Stimulated activated CD8-positive, alpha-beta memory T cell treated with anti-CD3 and anti-CD28 coated beads, Interleukin-4, amount 100 ng/mL, for 4 hours (primary cell): ENCODE measurements at regions not wholly inside any gene's neighbourhood (a gene's known extent, or its start where the extent isn't known, plus 50 kb on each side); places are given as distances from the start of the nearest gene placed in this dataset.
"Not testable (repeated sequence)": the region's sequence is repeated elsewhere in the genome, so short reads cannot be mapped to it uniquely, and the experiment has no call there.

ENCODE experiments used
- DNase-seq, 2 donors: peaks; one replicate each; pipeline ENCODE4 v3.0.0-alpha.2; 2020; ENCODE audit warnings: low read depth in 2 of 2, low spot score in 1 of 2

GRCh38 chr6:166809721-166810120, 146.6 kb downstream of the RNASET2 start:
- no peak for DNase-seq

- DNase-seq = no peak
Measured at GRCh38 chr6:166806962-166807757, 149.2 kb downstream of the RNASET2 start.

GRCh38 chr6:166806217-166806838, 150.0 kb downstream of the RNASET2 start:
- DNase-seq = no peak

GRCh38 chr6:166803471-166803870, 152.9 kb downstream of the RNASET2 start:
- no peak for DNase-seq

GRCh38 chr6:166802401-166802800, 153.9 kb downstream of the RNASET2 start:
- DNase-seq = no peak

- DNase-seq = no peak
Measured at GRCh38 chr6:166800137-166800536, 156.2 kb downstream of the RNASET2 start.

- no peak for DNase-seq
Measured at GRCh38 chr6:166798652-166799051, 157.7 kb downstream of the RNASET2 start.

- no peak for DNase-seq
Measured at GRCh38 chr6:166796610-166797009, 159.7 kb downstream of the RNASET2 start.

- DNase-seq = no peak
Measured at GRCh38 chr6:166795879-166796278, 160.5 kb downstream of the RNASET2 start.

GRCh38 chr6:166790808-166791207, 163.8 kb upstream of the RPS6KA2 start:
- not testable (repeated sequence) for DNase-seq

- DNase-seq = not testable (repeated sequence)
Measured at GRCh38 chr6:166788846-166789529, 161.9 kb upstream of the RPS6KA2 start.

GRCh38 chr6:166786704-166787293, 159.7 kb upstream of the RPS6KA2 start:
- no peak for DNase-seq

GRCh38 chr6:166785131-166785530, 158.1 kb upstream of the RPS6KA2 start:
- DNase-seq = no peak

GRCh38 chr6:166784691-166785090, 157.6 kb upstream of the RPS6KA2 start:
- DNase-seq = no peak

GRCh38 chr6:166782520-166782919, 155.5 kb upstream of the RPS6KA2 start:
- DNase-seq = no peak

- DNase-seq = no peak
Measured at GRCh38 chr6:166781331-166781730, 154.3 kb upstream of the RPS6KA2 start.

GRCh38 chr6:166779963-166780683, 153.1 kb upstream of the RPS6KA2 start:
- DNase-seq = no peak

GRCh38 chr6:166779381-166779780, 152.3 kb upstream of the RPS6KA2 start:
- DNase-seq = no peak

GRCh38 chr6:166778776-166779175, 151.7 kb upstream of the RPS6KA2 start:
- DNase-seq = no peak

- DNase-seq = no peak
Measured at GRCh38 chr6:166778046-166778445, 151.0 kb upstream of the RPS6KA2 start.

- DNase-seq = no peak
Measured at GRCh38 chr6:166777096-166777630, 150.1 kb upstream of the RPS6KA2 start.
